ENCODE measurements at regions not wholly inside any gene's neighbourhood (a gene's known extent, or its start where the extent isn't known, plus 50 kb on each side); places are given as distances from the start of the nearest gene placed in this dataset.

GRCh38 chr12:131385313-131386166 lies 325.4 kb upstream of the SFSWAP start:
- Histone ChIP-seq H4K20me1 (ENCODE audit: insufficient read depth, low read length) (no peaks in the 10 kb centered on the region), H3K4me2 (ENCODE audit: low read length) (no peak overlapping the region), H3K9me2 (ENCODE audit: low read depth, low read length) (no peaks in the 10 kb centered on the region), H3K9ac (ENCODE audit: low read length) (no peak overlapping the region), H3K9me3 (ENCODE audit: low read length) (no peaks in the 10 kb centered on the region), H3K27ac (ENCODE audit: low read depth, low read length, poor library complexity, severe bottlenecking) (no peak overlapping the region), H3K4me3 (ENCODE audit: low read depth, low read length, poor library complexity, severe bottlenecking) (no peak overlapping the region), H2AFZ (ENCODE audit: low read length) (no peak overlapping the region), H3K27me3 (ENCODE audit: insufficient read depth, low read length) (no peaks in the 10 kb centered on the region), H3K79me2 (ENCODE audit: insufficient read depth, low read length) (no peaks in the 10 kb centered on the region), H3F3A (ENCODE audit: insufficient read depth, low read length) (no peaks in the 10 kb centered on the region), H3K4me1 (ENCODE audit: insufficient read depth, low read length, severe bottlenecking) (no peaks in the 10 kb centered on the region), H3K36me3 (ENCODE audit: insufficient read depth, low read length) (no peaks in the 10 kb centered on the region)
- no peak for TF ChIP-seq CTCF (IDR thresholded peaks at IDR 0.05; ENCODE audit: low read length)
- TF ChIP-seq EZH2 (IDR thresholded peaks at IDR 0.05; ENCODE audit: borderline replicate concordance, low read length): no peak

GRCh38 chr12:131386167-131386521 lies 324.7 kb upstream of the SFSWAP start:
- Histone ChIP-seq H2AFZ (ENCODE audit: low read length) (no peak overlapping the region), H3K27me3 (ENCODE audit: insufficient read depth, low read length) (no peaks in the 10 kb centered on the region), H3K4me3 (ENCODE audit: low read depth, low read length, poor library complexity, severe bottlenecking) (no peak overlapping the region), H3K27ac (ENCODE audit: low read depth, low read length, poor library complexity, severe bottlenecking) (no peak overlapping the region), H3K9me3 (ENCODE audit: low read length) (no peaks in the 10 kb centered on the region), H4K20me1 (ENCODE audit: insufficient read depth, low read length) (no peaks in the 10 kb centered on the region), H3F3A (ENCODE audit: insufficient read depth, low read length) (no peaks in the 10 kb centered on the region), H3K4me1 (ENCODE audit: insufficient read depth, low read length, severe bottlenecking) (no peaks in the 10 kb centered on the region), H3K9me2 (ENCODE audit: low read depth, low read length) (no peaks in the 10 kb centered on the region), H3K79me2 (ENCODE audit: insufficient read depth, low read length) (no peaks in the 10 kb centered on the region), H3K4me2 (ENCODE audit: low read length) (no peak overlapping the region), H3K36me3 (ENCODE audit: insufficient read depth, low read length) (no peaks in the 10 kb centered on the region), H3K9ac (ENCODE audit: low read length) (no peak overlapping the region)
- TF ChIP-seq EZH2 (IDR thresholded peaks at IDR 0.05; ENCODE audit: borderline replicate concordance, low read length): no peak
- TF ChIP-seq CTCF (IDR thresholded peaks at IDR 0.05; ENCODE audit: low read length): no peak

DNA sequence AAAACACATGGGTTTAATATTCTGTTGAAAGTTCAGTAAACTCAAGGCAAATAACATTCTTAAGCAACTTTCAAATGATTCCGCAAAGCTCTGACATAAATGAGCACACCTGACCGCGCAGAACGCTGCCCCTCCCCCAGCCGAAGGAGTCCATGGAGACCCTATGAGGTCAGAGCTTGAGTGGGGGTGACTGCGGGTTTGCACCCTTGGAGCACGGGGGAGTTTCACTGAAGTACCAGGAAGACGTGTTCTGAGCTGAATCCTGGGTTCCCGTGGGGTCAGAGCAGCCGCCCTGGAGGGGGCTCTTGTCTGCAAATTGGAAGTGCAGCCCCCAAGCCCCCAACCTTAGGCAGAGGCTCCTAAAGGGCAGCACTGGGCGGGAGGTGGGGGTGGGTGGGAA lies 324.1 kb upstream of the SFSWAP start:
- Histone ChIP-seq H3K9ac (ENCODE audit: low read length) (no peak overlapping the region), H3K4me3 (ENCODE audit: low read depth, low read length, poor library complexity, severe bottlenecking) (no peak overlapping the region), H3K36me3 (ENCODE audit: insufficient read depth, low read length) (no peaks in the 10 kb centered on the region), H3K9me3 (ENCODE audit: low read length) (no peaks in the 10 kb centered on the region), H3F3A (ENCODE audit: insufficient read depth, low read length) (no peaks in the 10 kb centered on the region), H2AFZ (ENCODE audit: low read length) (no peak overlapping the region), H3K27ac (ENCODE audit: low read depth, low read length, poor library complexity, severe bottlenecking) (no peak overlapping the region), H3K4me2 (ENCODE audit: low read length) (no peak overlapping the region), H3K27me3 (ENCODE audit: insufficient read depth, low read length) (no peaks in the 10 kb centered on the region), H3K79me2 (ENCODE audit: insufficient read depth, low read length) (no peaks in the 10 kb centered on the region), H3K4me1 (ENCODE audit: insufficient read depth, low read length, severe bottlenecking) (no peaks in the 10 kb centered on the region), H4K20me1 (ENCODE audit: insufficient read depth, low read length) (no peaks in the 10 kb centered on the region), H3K9me2 (ENCODE audit: low read depth, low read length) (no peaks in the 10 kb centered on the region)
- TF ChIP-seq CTCF (IDR thresholded peaks at IDR 0.05; ENCODE audit: low read length) (no peak), EZH2 (IDR thresholded peaks at IDR 0.05; ENCODE audit: borderline replicate concordance, low read length) (no peak)

All from OCI-LY1 (cell line).